MM.1S (cell line): ENCODE measurements at regions not wholly inside any gene's neighbourhood (a gene's known extent, or its start where the extent isn't known, plus 50 kb on each side); places are given as distances from the start of the nearest gene placed in this dataset.

ENCODE experiments used
- EZH2 ChIP-seq: fragments of 300-600 bp; sonication (generic); optimal IDR thresholded peaks from 2 replicates; pipeline ENCODE3; 2017; ENCODE audit warnings: low read depth, mild to moderate bottlenecking, antibody characterized with exemption, low read length, mixed read lengths
- EZH2phosphoT487 ChIP-seq: fragments of 300-600 bp; sonication (generic); IDR thresholded peaks from 2 replicates; pipeline ENCODE4 v1.6.1; 2018; ENCODE audit warnings: antibody characterized with exemption, low read length
- TF ChIP-seq, protein P1 (sequence below): fragments of 300-600 bp; sonication (generic); IDR thresholded peaks from 2 replicates; pipeline ENCODE4 v1.5.1; 2016; ENCODE audit warnings: antibody characterized with exemption, low read length, mixed read lengths

DNA sequence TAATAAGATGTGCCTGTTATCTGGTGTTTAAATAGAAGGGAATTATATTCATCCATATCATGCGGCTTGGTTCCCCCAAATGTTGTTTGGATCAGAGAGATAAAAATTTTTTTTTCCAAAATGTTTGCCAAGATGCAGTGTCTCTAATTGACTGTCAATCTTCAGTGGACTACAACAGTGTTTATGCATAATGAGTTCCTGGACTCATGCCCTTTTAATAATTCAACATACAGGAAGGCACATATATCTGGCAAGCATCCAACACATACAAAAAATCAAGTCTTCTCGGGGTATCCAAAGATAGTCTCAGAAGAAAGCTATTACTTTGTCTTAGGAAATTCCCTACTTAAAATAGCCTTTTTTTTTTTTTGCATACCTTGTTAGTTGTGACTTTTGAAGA, 1534.7 kb downstream of the EFNA5 start:
- TF ChIP-seq, protein P1, sequence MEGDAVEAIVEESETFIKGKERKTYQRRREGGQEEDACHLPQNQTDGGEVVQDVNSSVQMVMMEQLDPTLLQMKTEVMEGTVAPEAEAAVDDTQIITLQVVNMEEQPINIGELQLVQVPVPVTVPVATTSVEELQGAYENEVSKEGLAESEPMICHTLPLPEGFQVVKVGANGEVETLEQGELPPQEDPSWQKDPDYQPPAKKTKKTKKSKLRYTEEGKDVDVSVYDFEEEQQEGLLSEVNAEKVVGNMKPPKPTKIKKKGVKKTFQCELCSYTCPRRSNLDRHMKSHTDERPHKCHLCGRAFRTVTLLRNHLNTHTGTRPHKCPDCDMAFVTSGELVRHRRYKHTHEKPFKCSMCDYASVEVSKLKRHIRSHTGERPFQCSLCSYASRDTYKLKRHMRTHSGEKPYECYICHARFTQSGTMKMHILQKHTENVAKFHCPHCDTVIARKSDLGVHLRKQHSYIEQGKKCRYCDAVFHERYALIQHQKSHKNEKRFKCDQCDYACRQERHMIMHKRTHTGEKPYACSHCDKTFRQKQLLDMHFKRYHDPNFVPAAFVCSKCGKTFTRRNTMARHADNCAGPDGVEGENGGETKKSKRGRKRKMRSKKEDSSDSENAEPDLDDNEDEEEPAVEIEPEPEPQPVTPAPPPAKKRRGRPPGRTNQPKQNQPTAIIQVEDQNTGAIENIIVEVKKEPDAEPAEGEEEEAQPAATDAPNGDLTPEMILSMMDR, result no peak
- TF ChIP-seq EZH2 (no peak), EZH2phosphoT487 (no peak)
